GM23338 (cell line): ENCODE measurements at regions not wholly inside any gene's neighbourhood (a gene's known extent, or its start where the extent isn't known, plus 50 kb on each side); places are given as distances from the start of the nearest gene placed in this dataset.

Experiments used
- CREB1 ChIP-seq: fragments of 250-450 bp; sonication (Bioruptor Pico); IDR thresholded peaks from 2 replicates; pipeline ENCODE4 v1.5.0; 2020; ENCODE audit warnings: low read depth, mild to moderate bottlenecking, moderate library complexity
- CTCF ChIP-seq, 2 experiments: fragments of 200-600 bp in 1 of 2; sonication (generic) in 1 of 2; conservative IDR thresholded peaks; 2 replicates each; pipeline versions ENCODE4 v1.5.1 to v1.6.1; 2016 to 2017; ENCODE audit warnings: antibody characterized with exemption in 2 of 2, low read depth in 2 of 2, mild to moderate bottlenecking in 2 of 2, moderate library complexity in 1 of 2
- NANOG ChIP-seq: IDR thresholded peaks from 2 replicates; pipeline ENCODE4 v1.6.1; 2016; ENCODE audit warnings: antibody characterized with exemption, borderline replicate concordance
- POLR2AphosphoS5 ChIP-seq: IDR thresholded peaks from 2 replicates; pipeline ENCODE4 v1.6.1; 2016; ENCODE audit warnings: antibody characterized with exemption, low read depth

- no peak for TF ChIP-seq NANOG
- no peak for TF ChIP-seq POLR2AphosphoS5
- TF ChIP-seq CTCF (conservative IDR thresholded peaks at IDR 0.05; ENCODE audit: low read depth in 2 of 2), result no peak
- TF ChIP-seq CREB1 (CRISPR knock-in tag), result no peak
Observed at GRCh38 chr11:112612250-112612849, 348.9 kb upstream of the NCAM1 start.
